Mesendoderm (in vitro differentiated cells): ENCODE measurements at regions not wholly inside any gene's neighbourhood (a gene's known extent, or its start where the extent isn't known, plus 50 kb on each side); places are given as distances from the start of the nearest gene placed in this dataset.

Source experiments
- DNase-seq: peaks from one replicate; pipeline ENCODE4 v3.0.0; 2013
- H2AK5ac ChIP-seq: 2 replicates; pipeline ENCODE4 v1.6.1; 2013; ENCODE audit warnings: low read length, inconsistent platforms
- H2BK120ac ChIP-seq: 2 replicates; pipeline ENCODE4 v1.6.1; 2013; ENCODE audit warnings: low read depth, mild to moderate bottlenecking, low read length, moderate library complexity, mixed read lengths
- H2BK15ac ChIP-seq: replicated peaks from 2 replicates; pipeline ENCODE4 v1.6.1; 2013; ENCODE audit warnings: low read depth, mild to moderate bottlenecking, moderate library complexity
- H2BK5ac ChIP-seq: 2 replicates; pipeline ENCODE4 v1.6.1; 2013; ENCODE audit warnings: low read length, inconsistent platforms
- H3K18ac ChIP-seq: 2 replicates; pipeline ENCODE4 v1.6.1; 2013; ENCODE audit warnings: mild to moderate bottlenecking, low read length, mixed read lengths
- H3K23ac ChIP-seq: one replicate; pipeline ENCODE4 v1.6.1; 2013; ENCODE audit warnings: low read length
- H3K27ac ChIP-seq: 2 replicates; pipeline ENCODE4 v1.5.1; 2013; ENCODE audit warnings: low read depth, mild to moderate bottlenecking, inconsistent platforms, low read length, moderate library complexity
- H3K27me3 ChIP-seq: 2 replicates; pipeline ENCODE4 v1.6.1; 2013; ENCODE audit warnings: low read length, control low read depth, mild to moderate bottlenecking, inconsistent platforms; ENCODE audit not compliant: insufficient read depth, poor library complexity
- H3K36me3 ChIP-seq: 2 replicates; pipeline ENCODE4 v1.6.1; 2013; ENCODE audit warnings: low read length, inconsistent platforms; ENCODE audit not compliant: control insufficient read depth, insufficient read depth
- H3K4ac ChIP-seq: one replicate; pipeline ENCODE4 v1.6.1; 2013; ENCODE audit warnings: low read depth, mild to moderate bottlenecking, low read length, moderate library complexity
- H3K4me1 ChIP-seq: 2 replicates; pipeline ENCODE4 v1.6.1; 2013; ENCODE audit warnings: low read depth, low read length, inconsistent platforms; ENCODE audit not compliant: control insufficient read depth
- H3K4me2 ChIP-seq: 2 replicates; pipeline ENCODE4 v1.6.1; 2013; ENCODE audit warnings: low read length
- H3K4me3 ChIP-seq: 2 replicates; pipeline ENCODE4 v1.5.1; 2013; ENCODE audit warnings: mild to moderate bottlenecking, low read length
- H3K56ac ChIP-seq: one replicate; pipeline ENCODE4 v1.6.1; 2013; ENCODE audit warnings: low read length
- H3K79me1 ChIP-seq: 2 replicates; pipeline ENCODE4 v1.6.1; 2013; ENCODE audit warnings: low read length, inconsistent platforms
- H3K79me2 ChIP-seq: 2 replicates; pipeline ENCODE4 v1.6.1; 2013; ENCODE audit warnings: mild to moderate bottlenecking, low read length; ENCODE audit not compliant: control insufficient read depth, insufficient read depth
- H3K9ac ChIP-seq: 2 replicates; pipeline ENCODE4 v1.6.1; 2013; ENCODE audit warnings: low read length, inconsistent platforms
- H4K5ac ChIP-seq: one replicate; pipeline ENCODE4 v1.6.1; 2013; ENCODE audit warnings: low read length
- H4K8ac ChIP-seq: one replicate; pipeline ENCODE4 v1.6.1; 2013; ENCODE audit warnings: low read depth, mild to moderate bottlenecking, control low read depth, low read length, moderate library complexity
- WGBS: extraction: QIAGEN DNeasy Blood & Tissue Kit; methylation state at CpG from one replicate; pipeline ENCODE4 v1.1.7; 2013; ENCODE audit warnings: low lambda C conversion rate, missing lambda C conversion rate; ENCODE audit not compliant: insufficient coverage; ENCODE audit errors: extremely low coverage; 5-methylcytosine and 5-hydroxymethylcytosine counted together

DNA sequence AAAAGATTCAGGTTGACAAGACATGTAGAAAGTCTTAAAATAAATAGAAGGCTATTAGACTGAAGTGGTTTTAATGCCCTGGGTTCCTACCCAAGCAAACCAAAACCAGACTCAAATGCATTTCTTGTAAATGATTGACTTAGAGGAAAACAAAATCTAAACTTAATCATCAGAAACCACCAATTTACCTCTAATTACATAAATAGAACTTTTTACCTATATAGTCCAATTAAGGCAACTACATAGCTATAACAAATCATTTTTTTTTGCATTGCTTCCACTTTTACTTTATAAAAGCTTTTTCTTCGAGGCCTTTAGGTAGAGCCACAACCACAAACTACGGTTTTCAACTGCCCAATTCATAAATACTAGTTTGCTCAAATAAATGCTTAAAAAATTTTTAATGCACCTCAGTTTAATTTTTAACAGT is 231.3 kb upstream of the ARHGEF26 start:
- H4K8ac ChIP-seq, result no peak overlapping the region
- no peak overlapping the region for H2BK5ac ChIP-seq
- H4K5ac ChIP-seq, result no peak overlapping the region
- no peak overlapping the region for H3K23ac ChIP-seq
- no peaks in the 10 kb centered on the region for H3K79me2 ChIP-seq
- no peaks in the 10 kb centered on the region for H3K79me1 ChIP-seq
- no peak overlapping the region for H2BK15ac ChIP-seq
- DNase-seq, result no peak
- no peaks in the 10 kb centered on the region for H3K4me1 ChIP-seq
- H3K9ac ChIP-seq, result no peak overlapping the region
- no CpG with 5 or more reads among the region's 2 CpGs for WGBS
- H3K36me3 ChIP-seq, result no peaks in the 10 kb centered on the region
- H3K4me3 ChIP-seq, result no peak overlapping the region
- H3K27me3 ChIP-seq, result no peaks in the 10 kb centered on the region
- H3K18ac ChIP-seq, result no peak overlapping the region
- no peak overlapping the region for H2BK120ac ChIP-seq
- no peak overlapping the region for H3K4ac ChIP-seq
- no peak overlapping the region for H3K27ac ChIP-seq
- H3K56ac ChIP-seq, result no peak overlapping the region
- H2AK5ac ChIP-seq, result no peak overlapping the region
- H3K4me2 ChIP-seq, result no peak overlapping the region

DNA sequence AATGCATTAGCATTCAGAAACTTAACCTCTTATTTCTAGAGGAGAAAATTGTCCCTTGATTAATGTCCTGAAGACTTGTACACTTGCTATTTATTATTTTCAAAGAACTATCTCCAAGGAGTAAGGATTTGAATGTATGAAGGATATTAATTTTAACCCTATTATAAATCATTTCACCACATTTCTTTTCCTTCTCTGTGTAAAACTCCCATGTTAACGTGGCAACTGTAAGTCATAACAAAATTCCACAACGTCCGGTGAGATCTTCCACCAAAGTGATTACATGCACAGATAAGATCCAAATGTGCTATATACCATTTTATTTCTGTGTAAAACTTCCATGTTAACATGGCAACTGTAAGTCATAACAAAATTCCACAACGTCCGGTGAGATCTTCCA is 229.1 kb upstream of the ARHGEF26 start:
- Histone ChIP-seq H4K8ac (no peak overlapping the region), H3K9ac (no peak overlapping the region), H3K4me2 (no peak overlapping the region), H2BK5ac (no peak overlapping the region), H3K27me3 (no peaks in the 10 kb centered on the region), H3K56ac (no peak overlapping the region), H3K79me2 (no peaks in the 10 kb centered on the region), H3K18ac (no peak overlapping the region), H3K4ac (no peak overlapping the region), H2BK120ac (no peak overlapping the region), H3K27ac (no peak overlapping the region), H3K4me3 (no peak overlapping the region), H3K4me1 (no peaks in the 10 kb centered on the region), H2AK5ac (no peak overlapping the region), H2BK15ac (no peak overlapping the region), H4K5ac (no peak overlapping the region), H3K36me3 (no peaks in the 10 kb centered on the region), H3K23ac (no peak overlapping the region), H3K79me1 (no peaks in the 10 kb centered on the region)
- no peak for DNase-seq
- WGBS, result no CpG with 5 or more reads among the region's 5 CpGs

DNA sequence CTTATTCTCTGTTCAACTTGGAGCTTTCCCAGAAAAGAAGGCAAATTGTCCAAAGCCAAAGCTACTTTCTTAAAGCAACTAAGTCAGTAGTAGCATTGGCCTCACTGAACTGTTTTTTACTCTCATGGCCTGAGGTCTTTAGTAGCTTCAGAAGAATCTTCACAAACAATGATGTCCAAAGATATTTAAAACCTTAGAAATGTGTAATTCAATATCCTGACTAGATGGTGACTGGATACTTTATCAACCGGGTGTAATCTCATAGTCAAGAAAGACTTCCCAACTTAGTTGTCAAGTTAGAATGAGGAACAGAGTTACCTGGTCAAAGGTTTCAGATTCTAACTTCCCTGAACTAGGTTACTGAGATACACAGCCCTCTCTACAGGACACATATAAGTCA is 226.3 kb upstream of the ARHGEF26 start:
- Histone ChIP-seq H3K23ac (no peak overlapping the region), H3K9ac (no peak overlapping the region), H3K18ac (no peak overlapping the region), H2BK120ac (no peak overlapping the region), H2BK15ac (no peak overlapping the region), H3K79me1 (no peaks in the 10 kb centered on the region), H3K4me3 (no peak overlapping the region), H3K4me1 (no peaks in the 10 kb centered on the region), H3K36me3 (no peaks in the 10 kb centered on the region), H3K4me2 (no peak overlapping the region), H3K4ac (no peak overlapping the region), H4K5ac (no peak overlapping the region), H2AK5ac (no peak overlapping the region), H4K8ac (no peak overlapping the region), H3K56ac (no peak overlapping the region), H3K79me2 (no peaks in the 10 kb centered on the region), H3K27ac (no peak overlapping the region), H2BK5ac (no peak overlapping the region), H3K27me3 (no peaks in the 10 kb centered on the region)
- no CpG with 5 or more reads among the region's 1 CpG for WGBS
- DNase-seq, result no peak

DNA sequence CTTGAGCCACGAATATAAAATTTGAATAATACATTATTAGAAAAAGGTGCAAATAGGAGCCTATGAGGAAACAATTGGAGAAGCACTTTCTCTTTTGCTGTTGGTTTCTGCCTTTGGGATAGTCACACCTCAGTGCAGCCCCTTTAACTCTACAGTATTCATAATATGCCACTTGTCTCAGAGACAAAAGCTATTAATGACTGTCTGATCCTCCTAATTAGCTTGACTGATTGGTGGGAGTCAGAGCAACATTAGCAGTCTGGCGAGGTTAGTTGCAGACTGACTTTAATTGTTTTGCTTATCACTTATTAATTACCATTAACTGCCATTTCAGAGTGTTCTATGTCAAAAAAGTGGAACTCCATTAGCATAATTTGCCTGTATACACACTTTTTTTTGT is 225.0 kb upstream of the ARHGEF26 start:
- no peaks in the 10 kb centered on the region for H3K79me2 ChIP-seq
- H3K4me3 ChIP-seq, result no peak overlapping the region
- H3K23ac ChIP-seq, result no peak overlapping the region
- no peak overlapping the region for H2BK120ac ChIP-seq
- H2AK5ac ChIP-seq, result no peak overlapping the region
- no peak overlapping the region for H3K4ac ChIP-seq
- H3K18ac ChIP-seq, result no peak overlapping the region
- no peak overlapping the region for H3K56ac ChIP-seq
- no peak for DNase-seq
- H3K27ac ChIP-seq, result no peak overlapping the region
- no peak overlapping the region for H2BK15ac ChIP-seq
- no peak overlapping the region for H4K8ac ChIP-seq
- H3K9ac ChIP-seq, result no peak overlapping the region
- no peaks in the 10 kb centered on the region for H3K36me3 ChIP-seq
- no peak overlapping the region for H3K4me2 ChIP-seq
- no peak overlapping the region for H2BK5ac ChIP-seq
- no peaks in the 10 kb centered on the region for H3K79me1 ChIP-seq
- WGBS, result no CpG with 5 or more reads among the region's 2 CpGs
- no peaks in the 10 kb centered on the region for H3K27me3 ChIP-seq
- H4K5ac ChIP-seq, result no peak overlapping the region
- H3K4me1 ChIP-seq, result no peaks in the 10 kb centered on the region

DNA sequence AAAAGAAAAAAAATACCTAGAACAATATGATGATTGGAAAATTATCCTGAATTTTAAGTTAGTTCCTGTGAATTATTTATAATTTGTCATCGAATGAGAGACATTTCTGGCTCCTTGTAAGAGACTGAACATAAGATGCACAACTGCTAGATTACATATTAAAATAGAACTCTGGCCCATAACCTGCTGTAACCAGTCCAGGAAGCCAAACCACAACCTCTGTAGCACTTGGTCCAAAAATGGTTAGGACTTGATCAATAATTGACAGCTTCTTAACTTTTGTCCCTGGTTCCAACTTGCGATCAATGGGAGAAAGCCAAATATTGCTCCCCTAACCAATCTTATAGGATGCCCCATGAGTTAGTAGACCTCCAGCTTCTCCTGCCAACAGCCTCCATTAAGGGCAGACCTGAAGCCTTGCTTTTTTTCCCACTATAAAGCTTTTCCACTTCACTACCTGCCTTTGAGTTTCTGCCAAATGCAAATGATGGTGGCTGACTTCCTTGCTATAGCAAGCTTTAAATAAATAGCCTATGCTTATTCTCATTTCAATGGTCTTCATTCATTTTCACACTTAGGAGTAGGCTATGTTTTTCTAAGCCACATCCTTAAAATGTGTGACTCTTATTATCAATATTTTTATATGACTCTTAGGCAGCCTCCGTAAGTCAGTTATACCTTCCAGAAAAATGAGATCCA is 224.0 kb upstream of the ARHGEF26 start:
- Histone ChIP-seq H2AK5ac (no peak overlapping the region), H3K18ac (no peak overlapping the region), H3K79me2 (no peaks in the 10 kb centered on the region), H3K79me1 (no peaks in the 10 kb centered on the region), H4K5ac (no peak overlapping the region), H2BK5ac (no peak overlapping the region), H3K4me1 (no peaks in the 10 kb centered on the region), H3K56ac (no peak overlapping the region), H3K27me3 (no peaks in the 10 kb centered on the region), H4K8ac (no peak overlapping the region), H3K9ac (no peak overlapping the region), H3K4me3 (no peak overlapping the region), H3K4me2 (no peak overlapping the region), H3K36me3 (no peaks in the 10 kb centered on the region), H2BK120ac (no peak overlapping the region), H3K4ac (no peak overlapping the region), H3K27ac (no peak overlapping the region), H2BK15ac (no peak overlapping the region), H3K23ac (no peak overlapping the region)
- WGBS, result no CpG with 5 or more reads among the region's 3 CpGs
- no peak for DNase-seq

DNA sequence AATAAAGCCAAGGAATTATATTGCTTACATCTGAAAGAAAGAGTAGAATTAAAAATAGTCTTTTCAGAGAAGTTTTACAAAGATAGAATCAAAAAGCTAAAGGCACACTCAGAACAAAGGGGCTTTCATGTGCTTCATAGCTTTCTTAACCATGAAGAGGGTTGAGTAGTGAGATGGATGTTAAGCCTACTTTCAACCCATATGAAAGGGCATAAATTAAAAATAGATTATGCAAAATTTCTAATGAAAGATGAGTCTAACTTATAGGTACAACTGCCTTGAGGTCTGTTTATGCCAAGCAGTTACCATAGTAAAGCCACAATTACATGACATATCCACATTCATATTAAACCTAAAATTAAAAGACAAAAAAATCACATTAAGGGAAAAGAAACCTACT is 223.3 kb upstream of the ARHGEF26 start:
- no peak overlapping the region for H4K5ac ChIP-seq
- H2BK120ac ChIP-seq, result no peak overlapping the region
- H2AK5ac ChIP-seq, result no peak overlapping the region
- H3K27ac ChIP-seq, result no peak overlapping the region
- no peak overlapping the region for H3K56ac ChIP-seq
- H3K4me2 ChIP-seq, result no peak overlapping the region
- H3K4ac ChIP-seq, result no peak overlapping the region
- DNase-seq, result no peak
- no peak overlapping the region for H3K4me3 ChIP-seq
- H4K8ac ChIP-seq, result no peak overlapping the region
- H2BK15ac ChIP-seq, result no peak overlapping the region
- no peaks in the 10 kb centered on the region for H3K4me1 ChIP-seq
- no peak overlapping the region for H3K18ac ChIP-seq
- H3K9ac ChIP-seq, result no peak overlapping the region
- H3K79me2 ChIP-seq, result no peaks in the 10 kb centered on the region
- H3K27me3 ChIP-seq, result no peaks in the 10 kb centered on the region
- H3K23ac ChIP-seq, result no peak overlapping the region
- no peaks in the 10 kb centered on the region for H3K36me3 ChIP-seq
- H3K79me1 ChIP-seq, result no peaks in the 10 kb centered on the region
- H2BK5ac ChIP-seq, result no peak overlapping the region
